HepG2 (cell line): ENCODE measurements at regions not wholly inside any gene's neighbourhood (a gene's known extent, or its start where the extent isn't known, plus 50 kb on each side); places are given as distances from the start of the nearest gene placed in this dataset.

Experiments
- ATAC-seq: fragments of 200-7000 bp; cut with Tn5 transposase; 3 replicates; pipeline ENCODE4 v1.9.1; 2020; ENCODE audit warnings: mild to moderate bottlenecking, moderate library complexity
- BruUV-seq: library from RNA; stranded (reverse); fragments of 400-500 nt; replicated peaks from 2 replicates; lab custom pipeline; 2021; lab: Mats Ljungman, UMichigan
- CTCF ChIA-PET: fragments of 300-600 bp; formaldehyde crosslinking; extraction: SDS; loops from one replicate; lab custom pipeline; 2021; ENCODE audit warnings: low total read pairs, inconsistent platforms, low intra/inter-chr PET ratio; lab: Yijun Ruan, JAX
- POLR2A ChIA-PET: fragments of 350-600 bp; sonication (Branson Sonifier 250); formaldehyde crosslinking; loops from one replicate; lab custom pipeline; 2020; ENCODE audit warnings: antibody characterized with exemption, inconsistent platforms; lab: Yijun Ruan, JAX
- DNase-seq: peaks from one replicate; pipeline ENCODE4 v3.0.0-alpha.2; 2015; ENCODE audit warnings: low spot score
- FAIRE-seq: peaks from 3 replicates; lab custom pipeline; 2011; peaks lifted over from hg19 to GRCh38; lab: Jason Lieb, UNC
- H2AFZ ChIP-seq: one replicate; pipeline ENCODE4 v1.6.1; 2011; ENCODE audit warnings: low read length, inconsistent platforms
- H3K27ac ChIP-seq: fragments of 300-600 bp; 3 replicates; pipeline ENCODE4 v1.8.0; 2011; ENCODE audit warnings: mixed run types, mild to moderate bottlenecking, mixed read lengths, low read length, inconsistent platforms; ENCODE audit not compliant: insufficient read depth; ENCODE audit errors: extremely low read length
- H3K27me3 ChIP-seq, 2 experiments: fragments of 200-600 bp in 1 of 2; 2 replicates in 1 of 2; 3 replicates in 1 of 2; pipeline versions ENCODE4 v1.6.0 to v1.8.0; 2011; ENCODE audit warnings: low read length in 2 of 2, mild to moderate bottlenecking in 2 of 2, moderate library complexity in 2 of 2, inconsistent platforms in 1 of 2; ENCODE audit not compliant: insufficient read depth in 2 of 2, control insufficient read depth in 1 of 2
- H3K36me3 ChIP-seq, 2 experiments: fragments of 200-600 bp in 1 of 2; replicated peaks in 1 of 2; 2 replicates in 1 of 2; 3 replicates in 1 of 2; pipeline versions ENCODE4 v1.5.1 to v1.8.0; 2011; ENCODE audit warnings: low read length in 2 of 2, inconsistent platforms in 1 of 2; ENCODE audit not compliant: insufficient read depth in 2 of 2, control insufficient read depth in 1 of 2
- H3K4me1 ChIP-seq: 2 replicates; pipeline ENCODE4 v1.5.1; 2012; ENCODE audit warnings: low read length, inconsistent platforms; ENCODE audit not compliant: insufficient read depth
- H3K4me2 ChIP-seq: 2 replicates; pipeline ENCODE4 v1.6.0; 2011; ENCODE audit warnings: low read depth, low read length, inconsistent platforms
- H3K4me3 ChIP-seq, 3 experiments: fragments of 200-600 bp in 1 of 3; sonication (generic), shearing (Covaris generic) in 1 of 3; replicated peaks in 1 of 3; 2 replicates each; pipeline ENCODE4 v1.5.1; 2011 to 2016; ENCODE audit warnings: low read length in 3 of 3, inconsistent platforms in 2 of 3, low read depth in 2 of 3, mild to moderate bottlenecking in 2 of 3, control low read depth in 1 of 3, mixed read lengths in 1 of 3; ENCODE audit not compliant: insufficient read depth in 1 of 3
- H3K79me2 ChIP-seq: one replicate; pipeline ENCODE4 v1.6.1; 2011; ENCODE audit warnings: low read length, inconsistent platforms; ENCODE audit not compliant: insufficient read depth
- H3K9ac ChIP-seq: 2 replicates; pipeline ENCODE4 v1.6.0; 2011; ENCODE audit warnings: mild to moderate bottlenecking, low read depth, low read length, inconsistent platforms; ENCODE audit not compliant: insufficient read depth
- H3K9me3 ChIP-seq: 2 replicates; pipeline ENCODE4 v1.5.1; 2012; ENCODE audit warnings: mild to moderate bottlenecking, low read length
- H4K20me1 ChIP-seq: 2 replicates; pipeline ENCODE4 v1.6.0; 2011; ENCODE audit warnings: inconsistent platforms, mild to moderate bottlenecking, low read length, moderate library complexity; ENCODE audit not compliant: insufficient read depth
- ARID2 ChIP-seq: sonication (generic); formaldehyde crosslinking; IDR thresholded peaks from 2 replicates; pipeline ENCODE4 v1.8.1; 2022; ENCODE audit warnings: mild to moderate bottlenecking, missing genetic modification reagents, borderline replicate concordance
- GTF2F1 ChIP-seq: fragments of 150-350 bp; IDR thresholded peaks from 2 replicates; pipeline ENCODE4 v1.6.1; 2014; ENCODE audit warnings: low read length
- JUN ChIP-seq: sonication (generic); formaldehyde crosslinking; IDR thresholded peaks from 2 replicates; pipeline ENCODE4 v1.4.0; 2020; ENCODE audit warnings: mild to moderate bottlenecking, missing genetic modification reagents
- KAT8 ChIP-seq: IDR thresholded peaks from 2 replicates; pipeline ENCODE4 v1.6.1; 2016; ENCODE audit warnings: missing genetic modification reagents, missing compliant biosample characterization
- KDM1A ChIP-seq: IDR thresholded peaks from 2 replicates; pipeline ENCODE4 v1.6.1; 2016; ENCODE audit warnings: missing compliant biosample characterization
- NR3C1 ChIP-seq: sonication (generic); formaldehyde crosslinking; IDR thresholded peaks from 2 replicates; pipeline ENCODE4 v1.4.0; 2020; ENCODE audit warnings: missing genetic modification reagents
- NRL ChIP-seq: sonication (generic); formaldehyde crosslinking; IDR thresholded peaks from 2 replicates; pipeline ENCODE4 v1.5.0; 2020; ENCODE audit warnings: missing genetic modification reagents, mild to moderate bottlenecking, moderate library complexity, borderline replicate concordance
- SP5 ChIP-seq: IDR thresholded peaks from 2 replicates; pipeline ENCODE4 v1.6.1; 2016; ENCODE audit warnings: low read depth, borderline replicate concordance
- STAT5B ChIP-seq: sonication (generic); formaldehyde crosslinking; IDR thresholded peaks from 2 replicates; pipeline ENCODE4 v1.4.0; 2020; ENCODE audit warnings: missing genetic modification reagents
- TBX3 ChIP-seq: fragments of 450-650 bp; IDR thresholded peaks from 2 replicates; pipeline ENCODE4 v1.6.1; 2017; ENCODE audit warnings: antibody characterized with exemption, mild to moderate bottlenecking, inconsistent platforms, borderline replicate concordance
- ZEB1 ChIP-seq: IDR thresholded peaks from 2 replicates; pipeline ENCODE4 v1.6.1; 2012; ENCODE audit warnings: mild to moderate bottlenecking, low read depth, inconsistent platforms; ENCODE audit not compliant: insufficient replicate concordance
- ZFYVE20 ChIP-seq: sonication (generic); formaldehyde crosslinking; IDR thresholded peaks from 2 replicates; pipeline ENCODE4 v1.8.0; 2023; ENCODE audit warnings: low read depth, mild to moderate bottlenecking, moderate library complexity, missing genetic modification reagents, borderline replicate concordance
- ZNF18 ChIP-seq: sonication (generic); formaldehyde crosslinking; IDR thresholded peaks from 2 replicates; pipeline ENCODE4 v1.8.0; 2022; ENCODE audit warnings: mild to moderate bottlenecking, missing genetic modification reagents; ENCODE audit not compliant: insufficient replicate concordance
- ZNF335 ChIP-seq: sonication (generic); formaldehyde crosslinking; IDR thresholded peaks from 2 replicates; pipeline ENCODE4 v1.4.0; 2020; ENCODE audit warnings: missing genetic modification reagents
- ZNF350 ChIP-seq: sonication (generic); formaldehyde crosslinking; IDR thresholded peaks from 2 replicates; pipeline ENCODE4 v1.4.0; 2020; ENCODE audit warnings: mild to moderate bottlenecking, low read depth, missing genetic modification reagents, borderline replicate concordance
- ZNF615 ChIP-seq: sonication (generic); formaldehyde crosslinking; IDR thresholded peaks from 2 replicates; pipeline ENCODE4 v1.5.0; 2020; ENCODE audit warnings: mild to moderate bottlenecking, missing genetic modification reagents, borderline replicate concordance
- ZNF678 ChIP-seq: sonication (generic); formaldehyde crosslinking; IDR thresholded peaks from 2 replicates; pipeline ENCODE4 v1.4.0; 2020; ENCODE audit warnings: mild to moderate bottlenecking, missing genetic modification reagents
- ZNF709 ChIP-seq: sonication (generic); formaldehyde crosslinking; IDR thresholded peaks from 2 replicates; pipeline ENCODE4 v1.5.0; 2020; ENCODE audit warnings: mild to moderate bottlenecking, missing genetic modification reagents
- WGBS: methylation state at CpG from one replicate; pipeline ENCODE4 v1.1.6; 2017; ENCODE audit warnings: low lambda C conversion rate; 5-methylcytosine and 5-hydroxymethylcytosine counted together
- in situ Hi-C: cut with HindIII; loops from 2 replicates; pipeline ENCODE4 v1.10.0; 2017; ENCODE audit warnings: low pct_unique_long_range_greater_than_20kb; ENCODE audit not compliant: extremely low pct_ligation_motif_present
- intact Hi-C: fragments of 100-400 bp; cut with micrococcal nuclease; formaldehyde crosslinking; loops from one replicate; pipeline ENCODE4 v1.10.0; 2022; ENCODE audit not compliant: unreplicated experiment

GRCh38 chr5:117487556-117487955 lies 912.9 kb upstream of the SEMA6A start:
- intact Hi-C loops (no loop called here), in situ Hi-C loops (no loop called here)
- ChIA-PET CTCF (no interaction called here), POLR2A (no interaction called here)
- H3K27me3 ChIP-seq, result no peaks in the 10 kb centered on the region
- no peak for FAIRE-seq
- H3K9me3 ChIP-seq, result no peaks in the 10 kb centered on the region
- H3K36me3 ChIP-seq, result no peaks in the 10 kb centered on the region
- DNase-seq, result no peak
- no TSS peak for BruUV-seq
- 30% methylated on average over 4 of the region's 4 CpGs for WGBS
- H2AFZ ChIP-seq, result no peak overlapping the region
- no peak overlapping the region for H3K27ac ChIP-seq
- no peak for ATAC-seq
- H3K79me2 ChIP-seq, result no peaks in the 10 kb centered on the region
- no peak overlapping the region for H3K4me3 ChIP-seq
- no peak overlapping the region for H3K9ac ChIP-seq
- no peaks in the 10 kb centered on the region for H3K4me1 ChIP-seq
- H3K4me2 ChIP-seq, result no peak overlapping the region
- H4K20me1 ChIP-seq, result no peaks in the 10 kb centered on the region
- TF ChIP-seq ZNF335 (CRISPR knock-in tag), result no peak

- no peak overlapping the region for H2AFZ ChIP-seq
- H3K9me3 ChIP-seq, result no peaks in the 10 kb centered on the region
- no peak overlapping the region for H3K9ac ChIP-seq
- H3K36me3 ChIP-seq, result no peaks in the 10 kb centered on the region
- no peaks in the 10 kb centered on the region for H3K27me3 ChIP-seq
- no peak for DNase-seq
- ATAC-seq, result no peak
- ChIA-PET POLR2A (no interaction called here), CTCF (no interaction called here)
- no peak overlapping the region for H3K27ac ChIP-seq
- H4K20me1 ChIP-seq, result no peaks in the 10 kb centered on the region
- no peak overlapping the region for H3K4me3 ChIP-seq
- in situ Hi-C loops (no loop called here), intact Hi-C loops (no loop called here)
- FAIRE-seq, result no peak
- H3K4me1 ChIP-seq, result no peaks in the 10 kb centered on the region
- H3K4me2 ChIP-seq, result no peak overlapping the region
- BruUV-seq, result no TSS peak
- H3K79me2 ChIP-seq, result no peaks in the 10 kb centered on the region
- no peak for TF ChIP-seq GTF2F1
- TF ChIP-seq NRL, result no peak
- no peak for TF ChIP-seq ZNF615 (CRISPR knock-in tag)
- no peak for TF ChIP-seq ZNF18 (CRISPR knock-in tag)
- no peak for TF ChIP-seq ZNF350 (CRISPR knock-in tag)
- TF ChIP-seq ARID2 (CRISPR knock-in tag), result no peak
- TF ChIP-seq ZNF709, result no peak
- no peak for TF ChIP-seq JUN (CRISPR knock-in tag)
- no peak for TF ChIP-seq SP5 (CRISPR knock-in tag)
- no peak for TF ChIP-seq STAT5B (CRISPR knock-in tag)
- no peak for TF ChIP-seq ZNF678 (CRISPR knock-in tag)
- TF ChIP-seq NR3C1 (CRISPR knock-in tag), result no peak
- no peak for TF ChIP-seq ZFYVE20 (CRISPR knock-in tag)
- TF ChIP-seq ZEB1, result no peak
- TF ChIP-seq TBX3, result no peak
- no peak for TF ChIP-seq KAT8 (CRISPR knock-in tag)
- no peak for TF ChIP-seq KDM1A (CRISPR knock-in tag)
These were observed 912.3 kb upstream of the SEMA6A start for GRCh38 chr5:117486879-117487391.
